HepG2 (cell line): ENCODE measurements at regions not wholly inside any gene's neighbourhood (a gene's known extent, or its start where the extent isn't known, plus 50 kb on each side); places are given as distances from the start of the nearest gene placed in this dataset.

Experiments
- ATAC-seq: fragments of 200-7000 bp; cut with Tn5 transposase; 3 replicates; pipeline ENCODE4 v1.9.1; 2020; ENCODE audit warnings: mild to moderate bottlenecking, moderate library complexity
- BruUV-seq: library from RNA; stranded (reverse); fragments of 400-500 nt; replicated peaks from 2 replicates; lab custom pipeline; 2021; lab: Mats Ljungman, UMichigan
- CTCF ChIA-PET: fragments of 300-600 bp; formaldehyde crosslinking; extraction: SDS; loops from one replicate; lab custom pipeline; 2021; ENCODE audit warnings: low total read pairs, inconsistent platforms, low intra/inter-chr PET ratio; lab: Yijun Ruan, JAX
- POLR2A ChIA-PET: fragments of 350-600 bp; sonication (Branson Sonifier 250); formaldehyde crosslinking; loops from one replicate; lab custom pipeline; 2020; ENCODE audit warnings: antibody characterized with exemption, inconsistent platforms; lab: Yijun Ruan, JAX
- DNase-seq: peaks from one replicate; pipeline ENCODE4 v3.0.0-alpha.2; 2015; ENCODE audit warnings: low spot score
- FAIRE-seq: peaks from 3 replicates; lab custom pipeline; 2011; peaks lifted over from hg19 to GRCh38; lab: Jason Lieb, UNC
- H2AFZ ChIP-seq: one replicate; pipeline ENCODE4 v1.6.1; 2011; ENCODE audit warnings: low read length, inconsistent platforms
- H3K27ac ChIP-seq: fragments of 300-600 bp; 3 replicates; pipeline ENCODE4 v1.8.0; 2011; ENCODE audit warnings: mixed run types, mild to moderate bottlenecking, mixed read lengths, low read length, inconsistent platforms; ENCODE audit not compliant: insufficient read depth; ENCODE audit errors: extremely low read length
- H3K27me3 ChIP-seq, 2 experiments: fragments of 200-600 bp in 1 of 2; 2 replicates in 1 of 2; 3 replicates in 1 of 2; pipeline versions ENCODE4 v1.6.0 to v1.8.0; 2011; ENCODE audit warnings: low read length in 2 of 2, mild to moderate bottlenecking in 2 of 2, moderate library complexity in 2 of 2, inconsistent platforms in 1 of 2; ENCODE audit not compliant: insufficient read depth in 2 of 2, control insufficient read depth in 1 of 2
- H3K36me3 ChIP-seq, 2 experiments: fragments of 200-600 bp in 1 of 2; replicated peaks in 1 of 2; 2 replicates in 1 of 2; 3 replicates in 1 of 2; pipeline versions ENCODE4 v1.5.1 to v1.8.0; 2011; ENCODE audit warnings: low read length in 2 of 2, inconsistent platforms in 1 of 2; ENCODE audit not compliant: insufficient read depth in 2 of 2, control insufficient read depth in 1 of 2
- H3K4me1 ChIP-seq: 2 replicates; pipeline ENCODE4 v1.5.1; 2012; ENCODE audit warnings: low read length, inconsistent platforms; ENCODE audit not compliant: insufficient read depth
- H3K4me2 ChIP-seq: 2 replicates; pipeline ENCODE4 v1.6.0; 2011; ENCODE audit warnings: low read depth, low read length, inconsistent platforms
- H3K4me3 ChIP-seq, 3 experiments: fragments of 200-600 bp in 1 of 3; sonication (generic), shearing (Covaris generic) in 1 of 3; replicated peaks in 1 of 3; 2 replicates each; pipeline ENCODE4 v1.5.1; 2011 to 2016; ENCODE audit warnings: low read length in 3 of 3, inconsistent platforms in 2 of 3, low read depth in 2 of 3, mild to moderate bottlenecking in 2 of 3, control low read depth in 1 of 3, mixed read lengths in 1 of 3; ENCODE audit not compliant: insufficient read depth in 1 of 3
- H3K79me2 ChIP-seq: one replicate; pipeline ENCODE4 v1.6.1; 2011; ENCODE audit warnings: low read length, inconsistent platforms; ENCODE audit not compliant: insufficient read depth
- H3K9ac ChIP-seq: 2 replicates; pipeline ENCODE4 v1.6.0; 2011; ENCODE audit warnings: mild to moderate bottlenecking, low read depth, low read length, inconsistent platforms; ENCODE audit not compliant: insufficient read depth
- H3K9me3 ChIP-seq: 2 replicates; pipeline ENCODE4 v1.5.1; 2012; ENCODE audit warnings: mild to moderate bottlenecking, low read length
- H4K20me1 ChIP-seq: 2 replicates; pipeline ENCODE4 v1.6.0; 2011; ENCODE audit warnings: inconsistent platforms, mild to moderate bottlenecking, low read length, moderate library complexity; ENCODE audit not compliant: insufficient read depth
- ARID2 ChIP-seq: sonication (generic); formaldehyde crosslinking; IDR thresholded peaks from 2 replicates; pipeline ENCODE4 v1.8.1; 2022; ENCODE audit warnings: mild to moderate bottlenecking, missing genetic modification reagents, borderline replicate concordance
- BCL6 ChIP-seq: IDR thresholded peaks from 2 replicates; pipeline ENCODE4 v1.6.1; 2016; ENCODE audit warnings: missing genetic modification reagents, missing compliant biosample characterization
- FOXO1 ChIP-seq: sonication (generic); formaldehyde crosslinking; IDR thresholded peaks from 2 replicates; pipeline ENCODE4 v1.4.0; 2020; ENCODE audit warnings: missing genetic modification reagents
- HNRNPK ChIP-seq: fragments of 200-400 bp; formaldehyde crosslinking; IDR thresholded peaks from 2 replicates; pipeline ENCODE4 v1.6.1; 2018; ENCODE audit warnings: low read length, low read depth, moderate library complexity, mild to moderate bottlenecking; ENCODE audit not compliant: poor library complexity, severe bottlenecking
- KDM3A ChIP-seq: IDR thresholded peaks from 2 replicates; pipeline ENCODE4 v1.6.1; 2018; ENCODE audit warnings: low read depth, missing compliant biosample characterization
- NKX3-1 ChIP-seq: sonication (generic); formaldehyde crosslinking; IDR thresholded peaks from 2 replicates; pipeline ENCODE4 v1.5.0; 2020; ENCODE audit warnings: missing genetic modification reagents
- NR2C2 ChIP-seq: sonication (generic); formaldehyde crosslinking; IDR thresholded peaks from 2 replicates; pipeline ENCODE4 v1.4.0; 2020; ENCODE audit warnings: missing genetic modification reagents, mild to moderate bottlenecking, moderate library complexity, borderline replicate concordance
- NR2F6 ChIP-seq, 2 experiments: IDR thresholded peaks; 2 replicates each; pipeline ENCODE4 v1.6.1; 2016; ENCODE audit warnings: antibody characterized with exemption in 1 of 2, mild to moderate bottlenecking in 1 of 2
- PRDM4 ChIP-seq: sonication (generic); formaldehyde crosslinking; IDR thresholded peaks from 2 replicates; pipeline ENCODE4 v1.9.0; 2021; ENCODE audit warnings: missing genetic modification reagents, borderline replicate concordance
- SMAD1 ChIP-seq: sonication (generic); formaldehyde crosslinking; IDR thresholded peaks from 2 replicates; pipeline ENCODE4 v1.4.0; 2020; ENCODE audit warnings: missing genetic modification reagents, low read depth, mild to moderate bottlenecking, borderline replicate concordance
- SNAI1 ChIP-seq: sonication (generic); formaldehyde crosslinking; IDR thresholded peaks from 2 replicates; pipeline ENCODE4 v1.5.0; 2020; ENCODE audit warnings: mild to moderate bottlenecking, missing genetic modification reagents, borderline replicate concordance
- SOX6 ChIP-seq, 2 experiments: fragments of 450-650 bp in 1 of 2; sonication (generic) in 1 of 2; formaldehyde crosslinking in 1 of 2; IDR thresholded peaks; 2 replicates each; pipeline versions ENCODE4 v1.4.0 to v1.6.1; 2017 to 2020; ENCODE audit warnings: antibody characterized with exemption in 1 of 2, mild to moderate bottlenecking in 1 of 2, missing genetic modification reagents in 1 of 2
- STAT6 ChIP-seq: sonication (generic); formaldehyde crosslinking; IDR thresholded peaks from 2 replicates; pipeline ENCODE4 v1.4.0; 2020; ENCODE audit warnings: missing genetic modification reagents, mild to moderate bottlenecking, borderline replicate concordance
- ZNF232 ChIP-seq: sonication (generic); formaldehyde crosslinking; IDR thresholded peaks from 2 replicates; pipeline ENCODE4 v1.4.0; 2020; ENCODE audit warnings: missing genetic modification reagents, borderline replicate concordance
- ZNF333 ChIP-seq: sonication (generic); formaldehyde crosslinking; IDR thresholded peaks from 2 replicates; pipeline ENCODE4 v1.4.0; 2020; ENCODE audit warnings: mild to moderate bottlenecking, missing genetic modification reagents, borderline replicate concordance
- ZNF337 ChIP-seq: sonication (generic); formaldehyde crosslinking; IDR thresholded peaks from 2 replicates; pipeline ENCODE4 v1.5.1; 2020; ENCODE audit warnings: missing genetic modification reagents, low read depth, mild to moderate bottlenecking, borderline replicate concordance
- ZNF33B ChIP-seq: sonication (generic); formaldehyde crosslinking; IDR thresholded peaks from 2 replicates; pipeline ENCODE4 v1.5.1; 2020; ENCODE audit warnings: mild to moderate bottlenecking, missing genetic modification reagents
- ZNF382 ChIP-seq: sonication (generic); formaldehyde crosslinking; IDR thresholded peaks from 2 replicates; pipeline ENCODE4 v1.5.0; 2020; ENCODE audit warnings: missing genetic modification reagents, mild to moderate bottlenecking, borderline replicate concordance
- ZNF552 ChIP-seq: sonication (generic); formaldehyde crosslinking; IDR thresholded peaks from 2 replicates; pipeline ENCODE4 v1.9.0; 2022; ENCODE audit warnings: missing genetic modification reagents, mild to moderate bottlenecking, borderline replicate concordance
- ZSCAN9 ChIP-seq: IDR thresholded peaks from 2 replicates; pipeline ENCODE4 v1.6.1; 2016; ENCODE audit warnings: borderline replicate concordance
- WGBS: methylation state at CpG from one replicate; pipeline ENCODE4 v1.1.6; 2017; ENCODE audit warnings: low lambda C conversion rate; 5-methylcytosine and 5-hydroxymethylcytosine counted together
- in situ Hi-C: cut with HindIII; loops from 2 replicates; pipeline ENCODE4 v1.10.0; 2017; ENCODE audit warnings: low pct_unique_long_range_greater_than_20kb; ENCODE audit not compliant: extremely low pct_ligation_motif_present
- intact Hi-C: fragments of 100-400 bp; cut with micrococcal nuclease; formaldehyde crosslinking; loops from one replicate; pipeline ENCODE4 v1.10.0; 2022; ENCODE audit not compliant: unreplicated experiment

DNA sequence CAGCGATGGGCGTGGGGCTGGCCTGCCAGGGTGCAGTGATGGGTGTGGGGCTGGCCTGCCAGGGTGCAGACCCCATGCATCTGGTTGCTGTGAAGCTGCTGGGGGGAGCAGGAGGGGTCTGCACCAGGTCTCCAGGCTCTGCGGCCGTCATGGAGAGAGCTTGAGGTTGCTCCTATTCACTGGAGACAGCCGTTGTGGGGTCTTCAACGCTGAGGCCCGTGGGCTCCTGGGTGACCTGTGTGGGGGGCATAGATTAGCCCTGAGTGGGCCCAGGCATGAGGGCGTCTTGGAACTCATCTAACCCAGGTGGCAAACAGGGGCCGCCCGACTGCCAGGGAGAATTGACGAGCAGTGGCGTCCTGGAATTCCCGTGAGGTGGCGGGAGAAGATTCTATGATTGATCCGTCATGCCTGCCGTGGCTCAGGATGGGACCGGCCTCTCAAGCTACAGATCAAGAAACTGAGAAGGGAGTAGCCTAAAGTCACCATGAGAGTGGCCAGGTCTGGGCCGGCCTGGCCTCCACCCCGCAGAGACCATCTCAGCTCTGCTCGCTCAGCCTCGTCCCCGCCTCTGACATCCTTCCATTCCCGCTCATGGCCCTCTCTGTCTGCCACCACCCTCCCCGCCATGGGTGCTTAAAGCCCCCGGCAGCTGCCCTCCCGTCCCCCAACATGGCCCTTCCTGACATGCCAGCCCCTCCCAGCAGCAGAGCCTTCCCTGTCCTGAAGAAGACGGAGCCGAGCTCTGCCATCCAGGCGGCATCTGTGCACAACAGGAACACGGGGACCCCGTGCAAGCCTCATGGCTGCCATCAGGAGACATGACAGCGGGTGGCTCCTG is 50.7 kb upstream of the ACSF3 start:
- no peak for TF ChIP-seq ZSCAN9 (CRISPR knock-in tag)
- no peak for TF ChIP-seq NR2C2
- no peak for TF ChIP-seq SNAI1 (CRISPR knock-in tag)
- no peak for TF ChIP-seq ZNF552 (CRISPR knock-in tag)
- no peak for TF ChIP-seq SOX6 (IDR thresholded peaks at IDR 0.05)
- TF ChIP-seq SOX6 (CRISPR knock-in tag; IDR thresholded peaks at IDR 0.05), result no peak
- TF ChIP-seq FOXO1 (CRISPR knock-in tag), result no peak
- TF ChIP-seq ZNF333, result no peak
- no peak for TF ChIP-seq ZNF337
- no peak for TF ChIP-seq BCL6 (CRISPR knock-in tag)
- no peak for TF ChIP-seq NR2F6 (IDR thresholded peaks at IDR 0.05)
- TF ChIP-seq NR2F6 (CRISPR knock-in tag; IDR thresholded peaks at IDR 0.05), result no peak
- TF ChIP-seq NKX3-1, result no peak
- no peak for TF ChIP-seq STAT6 (CRISPR knock-in tag)
- no peak for TF ChIP-seq ARID2
- TF ChIP-seq HNRNPK, result no peak
- no peak for TF ChIP-seq KDM3A (CRISPR knock-in tag)
- no peak for TF ChIP-seq PRDM4
- no peak for TF ChIP-seq ZNF33B (CRISPR knock-in tag)
- TF ChIP-seq ZNF382 (CRISPR knock-in tag), result no peak
- TF ChIP-seq ZNF232 (CRISPR knock-in tag), result no peak
- TF ChIP-seq SMAD1 (CRISPR knock-in tag), result no peak
- FAIRE-seq (no peak), DNase-seq (no peak), ATAC-seq (no peak)
- H3K27me3 ChIP-seq, result peaks cover 18 to 88% of the 10 kb centered on the region in 2 experiments
- ChIA-PET POLR2A (no interaction called here), CTCF (no interaction called here)
- no peaks in the 10 kb centered on the region for H3K79me2 ChIP-seq
- no TSS peak for BruUV-seq
- H2AFZ ChIP-seq, result no peak overlapping the region
- H3K4me2 ChIP-seq, result no peak overlapping the region
- peaks cover under 1% of the 10 kb centered on the region; the same call in 1 of the 2 replicates for H3K4me1 ChIP-seq
- in situ Hi-C loops, result no loop called here
- H3K9ac ChIP-seq, result no peak overlapping the region
- WGBS, result 24% methylated on average over 19 of the region's 32 CpGs
- no peaks in the 10 kb centered on the region for H3K9me3 ChIP-seq
- H3K36me3 ChIP-seq, result no peaks in the 10 kb centered on the region
- intact Hi-C loops, result no loop called here
- no peak overlapping the region for H3K4me3 ChIP-seq
- no peak overlapping the region for H3K27ac ChIP-seq
- peaks cover 3% of the 10 kb centered on the region; the same call in 1 of the 2 replicates for H4K20me1 ChIP-seq
